Activated naive CD4-positive, alpha-beta T cell treated with anti-CD3 and anti-CD28 coated beads for 36 hours (primary cell): ENCODE measurements at regions not wholly inside any gene's neighbourhood (a gene's known extent, or its start where the extent isn't known, plus 50 kb on each side); places are given as distances from the start of the nearest gene placed in this dataset.

Source experiments
- CTCF ChIA-PET: fragments of 350-600 bp; sonication (Branson Sonifier 250); formaldehyde crosslinking; loops from one replicate; lab custom pipeline; 2021; ENCODE audit warnings: antibody characterized with exemption; lab: Charles Lee
- DNase-seq: peaks from one replicate; pipeline ENCODE4 v3.0.0-alpha.2; 2020
- H3K27ac Mint-ChIP-seq: one replicate; pipeline ENCODE4 v1.8.0; 2021; ENCODE audit warnings: mild to moderate bottlenecking, mixed read lengths
- H3K27me3 Mint-ChIP-seq: one replicate; pipeline ENCODE4 v1.8.0; 2021; ENCODE audit warnings: low read depth, mixed read lengths
- H3K36me3 Mint-ChIP-seq: one replicate; pipeline ENCODE4 v1.8.0; 2021; ENCODE audit warnings: low read depth, mixed read lengths
- H3K4me1 Mint-ChIP-seq: one replicate; pipeline ENCODE4 v1.8.0; 2021; ENCODE audit warnings: low read depth, mixed read lengths
- H3K4me3 Mint-ChIP-seq: one replicate; pipeline ENCODE4 v1.8.0; 2021; ENCODE audit warnings: mild to moderate bottlenecking, moderate library complexity, mixed read lengths
- H3K9me3 Mint-ChIP-seq: one replicate; pipeline ENCODE4 v1.8.0; 2021; ENCODE audit warnings: mixed read lengths
- intact Hi-C: fragments of 100-400 bp; cut with micrococcal nuclease; formaldehyde crosslinking; loops from one replicate; pipeline ENCODE4 v1.15.1; 2023

GRCh38 chr1:90335558-90335957, 340.6 kb downstream of the ZNF326 start:
- H3K27ac Mint-ChIP-seq: no peak overlapping the region
- no peak for DNase-seq
- intact Hi-C loops: no loop called here
- peaks cover 3% of the 10 kb centered on the region for H3K4me1 Mint-ChIP-seq
- H3K27me3 Mint-ChIP-seq: no peaks in the 10 kb centered on the region
- CTCF ChIA-PET: no interaction called here
- H3K36me3 Mint-ChIP-seq: no peaks in the 10 kb centered on the region
- no peaks in the 10 kb centered on the region for H3K9me3 Mint-ChIP-seq
- no peak overlapping the region for H3K4me3 Mint-ChIP-seq

GRCh38 chr1:90334137-90334536, 339.2 kb downstream of the ZNF326 start:
- intact Hi-C loops: no loop called here
- H3K4me1 Mint-ChIP-seq: no peaks in the 10 kb centered on the region

GRCh38 chr1:90325168-90325567, 330.3 kb downstream of the ZNF326 start:
- Mint-ChIP-seq H3K4me3 (no peak overlapping the region), H3K36me3 (no peaks in the 10 kb centered on the region), H3K27me3 (no peaks in the 10 kb centered on the region), H3K27ac (no peak overlapping the region), H3K4me1 (no peaks in the 10 kb centered on the region), H3K9me3 (no peaks in the 10 kb centered on the region)
- no peak for DNase-seq
- CTCF ChIA-PET: no interaction called here
- intact Hi-C loops: no loop called here

More at GRCh38 chr1:90334137-90334536, 339.2 kb downstream of the ZNF326 start:
- H3K36me3 Mint-ChIP-seq: no peaks in the 10 kb centered on the region
- H3K9me3 Mint-ChIP-seq: no peaks in the 10 kb centered on the region
- H3K4me3 Mint-ChIP-seq: no peak overlapping the region
- CTCF ChIA-PET: no interaction called here
- H3K27me3 Mint-ChIP-seq: no peaks in the 10 kb centered on the region
- DNase-seq: no peak
- no peak overlapping the region for H3K27ac Mint-ChIP-seq

- Mint-ChIP-seq H3K9me3 (no peaks in the 10 kb centered on the region), H3K4me3 (no peak overlapping the region), H3K4me1 (no peaks in the 10 kb centered on the region), H3K27ac (no peak overlapping the region), H3K27me3 (no peaks in the 10 kb centered on the region), H3K36me3 (no peaks in the 10 kb centered on the region)
- CTCF ChIA-PET: no interaction called here
- no peak for DNase-seq
- intact Hi-C loops: no loop called here
Measured at GRCh38 chr1:90322186-90322585, 327.3 kb downstream of the ZNF326 start.

- no peaks in the 10 kb centered on the region for H3K36me3 Mint-ChIP-seq
- no peak overlapping the region for H3K4me3 Mint-ChIP-seq
- H3K27ac Mint-ChIP-seq: no peak overlapping the region
- intact Hi-C loops: no loop called here
- no peaks in the 10 kb centered on the region for H3K4me1 Mint-ChIP-seq
- no peaks in the 10 kb centered on the region for H3K9me3 Mint-ChIP-seq
- CTCF ChIA-PET: no interaction called here
- DNase-seq: no peak
- no peaks in the 10 kb centered on the region for H3K27me3 Mint-ChIP-seq
Measured at GRCh38 chr1:90319918-90320317, 325.0 kb downstream of the ZNF326 start.

GRCh38 chr1:90318431-90318830, 323.5 kb downstream of the ZNF326 start:
- CTCF ChIA-PET: no interaction called here
- intact Hi-C loops: no loop called here
- Mint-ChIP-seq H3K4me3 (no peak overlapping the region), H3K9me3 (no peaks in the 10 kb centered on the region), H3K27ac (no peak overlapping the region), H3K4me1 (no peaks in the 10 kb centered on the region), H3K27me3 (no peaks in the 10 kb centered on the region), H3K36me3 (no peaks in the 10 kb centered on the region)
- DNase-seq: no peak

GRCh38 chr1:90317628-90318027, 322.7 kb downstream of the ZNF326 start:
- CTCF ChIA-PET: no interaction called here
- H3K36me3 Mint-ChIP-seq: no peaks in the 10 kb centered on the region
- no peaks in the 10 kb centered on the region for H3K9me3 Mint-ChIP-seq
- no peaks in the 10 kb centered on the region for H3K27me3 Mint-ChIP-seq
- intact Hi-C loops: no loop called here
- no peak overlapping the region for H3K4me3 Mint-ChIP-seq
- no peak overlapping the region for H3K27ac Mint-ChIP-seq
- no peaks in the 10 kb centered on the region for H3K4me1 Mint-ChIP-seq
- no peak for DNase-seq

- no peak for DNase-seq
- Mint-ChIP-seq H3K36me3 (no peaks in the 10 kb centered on the region), H3K27ac (no peak overlapping the region), H3K4me1 (no peaks in the 10 kb centered on the region), H3K4me3 (no peak overlapping the region), H3K27me3 (no peaks in the 10 kb centered on the region), H3K9me3 (no peaks in the 10 kb centered on the region)
- intact Hi-C loops: no loop called here
- CTCF ChIA-PET: no interaction called here
Measured at GRCh38 chr1:90314533-90314932, 319.6 kb downstream of the ZNF326 start.

- Mint-ChIP-seq H3K4me1 (no peaks in the 10 kb centered on the region), H3K36me3 (no peaks in the 10 kb centered on the region), H3K4me3 (no peak overlapping the region), H3K27ac (no peak overlapping the region), H3K9me3 (no peaks in the 10 kb centered on the region), H3K27me3 (no peaks in the 10 kb centered on the region)
- CTCF ChIA-PET: no interaction called here
- intact Hi-C loops: no loop called here
- no peak for DNase-seq
Measured at GRCh38 chr1:90313778-90314177, 318.9 kb downstream of the ZNF326 start.

GRCh38 chr1:90309806-90310205, 314.9 kb downstream of the ZNF326 start:
- DNase-seq: no peak
- Mint-ChIP-seq H3K9me3 (peaks cover 6% of the 10 kb centered on the region), H3K4me1 (no peaks in the 10 kb centered on the region), H3K27me3 (no peaks in the 10 kb centered on the region), H3K4me3 (no peak overlapping the region), H3K36me3 (no peaks in the 10 kb centered on the region), H3K27ac (no peak overlapping the region)
- CTCF ChIA-PET: no interaction called here
- intact Hi-C loops: no loop called here

GRCh38 chr1:90308421-90308820, 313.5 kb downstream of the ZNF326 start:
- Mint-ChIP-seq H3K4me3 (no peak overlapping the region), H3K27ac (no peak overlapping the region), H3K4me1 (no peaks in the 10 kb centered on the region), H3K9me3 (peaks cover 6% of the 10 kb centered on the region), H3K36me3 (no peaks in the 10 kb centered on the region), H3K27me3 (no peaks in the 10 kb centered on the region)
- no peak for DNase-seq
- intact Hi-C loops: no loop called here
- CTCF ChIA-PET: no interaction called here

- intact Hi-C loops: no loop called here
- Mint-ChIP-seq H3K9me3 (peaks cover 8% of the 10 kb centered on the region), H3K27ac (no peak overlapping the region), H3K4me3 (no peak overlapping the region), H3K4me1 (no peaks in the 10 kb centered on the region), H3K36me3 (no peaks in the 10 kb centered on the region), H3K27me3 (peaks cover under 1% of the 10 kb centered on the region)
- CTCF ChIA-PET: no interaction called here
- no peak for DNase-seq
Measured at GRCh38 chr1:90305577-90305976, 310.7 kb downstream of the ZNF326 start.

GRCh38 chr1:90296327-90296726, 301.4 kb downstream of the ZNF326 start:
- H3K27me3 Mint-ChIP-seq: peaks cover 2% of the 10 kb centered on the region
- DNase-seq: no peak
- intact Hi-C loops: no loop called here
- H3K36me3 Mint-ChIP-seq: no peaks in the 10 kb centered on the region
- H3K9me3 Mint-ChIP-seq: no peaks in the 10 kb centered on the region
- no peak overlapping the region for H3K27ac Mint-ChIP-seq
- CTCF ChIA-PET: no interaction called here
- H3K4me3 Mint-ChIP-seq: no peak overlapping the region
- no peaks in the 10 kb centered on the region for H3K4me1 Mint-ChIP-seq

GRCh38 chr1:90295534-90295933, 300.6 kb downstream of the ZNF326 start:
- no peak for DNase-seq
- Mint-ChIP-seq H3K27me3 (peaks cover 1% of the 10 kb centered on the region), H3K4me3 (no peak overlapping the region), H3K36me3 (no peaks in the 10 kb centered on the region), H3K27ac (no peak overlapping the region), H3K9me3 (no peaks in the 10 kb centered on the region), H3K4me1 (no peaks in the 10 kb centered on the region)
- intact Hi-C loops: no loop called here
- CTCF ChIA-PET: no interaction called here
